Breast epithelium (tissue), 4 donors: ENCODE measurements at regions not wholly inside any gene's neighbourhood (a gene's known extent, or its start where the extent isn't known, plus 50 kb on each side); places are given as distances from the start of the nearest gene placed in this dataset.

ENCODE experiments used
- DNase-seq, 2 donors: peaks; one replicate each; pipeline ENCODE4 v3.0.0-alpha.2; 2019; ENCODE audit warnings: low spot score in 2 of 2
- H3K27ac ChIP-seq, 2 donors: fragments of 200-600 bp; sonication (generic) in 1 of 2; one replicate each; pipeline ENCODE4 v1.5.1; 2016 to 2019; ENCODE audit warnings: mild to moderate bottlenecking in 1 of 2
- H3K27me3 ChIP-seq, 2 donors: fragments of 200-600 bp; sonication (generic) in 1 of 2; one replicate each; pipeline versions ENCODE4 v1.5.1 to v1.6.0; 2017 to 2019; ENCODE audit warnings: control low read depth in 1 of 2, mild to moderate bottlenecking in 1 of 2
- H3K36me3 ChIP-seq: fragments of 200-600 bp; one replicate; pipeline ENCODE4 v1.5.1; 2019
- H3K4me1 ChIP-seq, 2 donors: fragments of 200-600 bp; sonication (generic); one replicate each; pipeline ENCODE4 v1.5.1; 2016 to 2019; ENCODE audit warnings: control low read depth in 1 of 2
- H3K4me3 ChIP-seq, 3 donors: fragments of 200-600 bp; sonication (generic); 1 replicate in 2 of 3; 2 replicates in 1 of 3; pipeline ENCODE4 v1.5.1; 2016 to 2019; ENCODE audit warnings: mild to moderate bottlenecking in 3 of 3, moderate library complexity in 2 of 3
- H3K9me3 ChIP-seq, 2 donors: fragments of 200-600 bp; sonication (generic) in 1 of 2; one replicate each; pipeline ENCODE4 v1.5.1; 2016 to 2019; ENCODE audit warnings: control low read depth in 1 of 2
- CTCF ChIP-seq, 3 donors: fragments of 450-650 bp; IDR thresholded peaks; one replicate each; pipeline ENCODE4 v1.5.1; 2016 to 2017; ENCODE audit warnings: antibody characterized with exemption in 3 of 3, mild to moderate bottlenecking in 3 of 3, moderate library complexity in 3 of 3
- POLR2A ChIP-seq: fragments of 450-650 bp; IDR thresholded peaks from one replicate; pipeline ENCODE4 v1.6.1; 2016; ENCODE audit warnings: antibody characterized with exemption, mild to moderate bottlenecking, moderate library complexity
- POLR2AphosphoS5 ChIP-seq, 3 donors: sonication (generic); formaldehyde crosslinking; IDR thresholded peaks; one replicate each; pipeline ENCODE4 v1.6.1; 2017; ENCODE audit warnings: antibody characterized with exemption in 3 of 3
- intact Hi-C: fragments of 100-400 bp; cut with DNase I; formaldehyde crosslinking; loops from one replicate; pipeline ENCODE4 v1.15.1; 2023; ENCODE audit warnings: low total_unique reads

- Histone ChIP-seq H3K4me3 (no peak overlapping the region), H3K27ac (no peak overlapping the region), H3K27me3 (no peaks in the 10 kb centered on the region), H3K4me1 (no peaks in the 10 kb centered on the region), H3K36me3 (no peaks in the 10 kb centered on the region), H3K9me3 (no peaks in the 10 kb centered on the region)
- no peak for TF ChIP-seq CTCF (IDR thresholded peaks at IDR 0.05)
- TF ChIP-seq POLR2AphosphoS5 (IDR thresholded peaks at IDR 0.05), result no peak
- TF ChIP-seq POLR2A, result no peak
- intact Hi-C loops, result no loop called here
- DNase-seq, result no peak
Observed at GRCh38 chr2:234670052-234670451, 173.2 kb upstream of the ARL4C start.

- H3K9me3 ChIP-seq, result no peaks in the 10 kb centered on the region
- no peaks in the 10 kb centered on the region for H3K36me3 ChIP-seq
- intact Hi-C loops, result no loop called here
- no peak for DNase-seq
- H3K27ac ChIP-seq, result no peak overlapping the region
- H3K4me1 ChIP-seq, result no peaks in the 10 kb centered on the region
- TF ChIP-seq POLR2AphosphoS5 (IDR thresholded peaks at IDR 0.05) (no peak), CTCF (IDR thresholded peaks at IDR 0.05) (no peak), POLR2A (no peak)
- no peaks in the 10 kb centered on the region for H3K27me3 ChIP-seq
- no peak overlapping the region for H3K4me3 ChIP-seq
Observed at GRCh38 chr2:234669621-234670020, 172.7 kb upstream of the ARL4C start.

- no peak overlapping the region for H3K4me3 ChIP-seq
- no peaks in the 10 kb centered on the region for H3K36me3 ChIP-seq
- no peak for DNase-seq
- TF ChIP-seq POLR2A, result no peak
- TF ChIP-seq CTCF (IDR thresholded peaks at IDR 0.05), result no peak
- no peak for TF ChIP-seq POLR2AphosphoS5 (IDR thresholded peaks at IDR 0.05)
- no peaks in the 10 kb centered on the region for H3K27me3 ChIP-seq
- intact Hi-C loops, result no loop called here
- no peaks in the 10 kb centered on the region for H3K4me1 ChIP-seq
- H3K9me3 ChIP-seq, result no peaks in the 10 kb centered on the region
- no peak overlapping the region for H3K27ac ChIP-seq
Observed at GRCh38 chr2:234669001-234669400, 172.1 kb upstream of the ARL4C start.

- TF ChIP-seq POLR2AphosphoS5 (IDR thresholded peaks at IDR 0.05), result no peak
- no peak for TF ChIP-seq POLR2A
- no peak for TF ChIP-seq CTCF (IDR thresholded peaks at IDR 0.05)
Observed at GRCh38 chr2:234666911-234667310, 170.0 kb upstream of the ARL4C start.

GRCh38 chr2:234665304-234665703, 168.4 kb upstream of the ARL4C start:
- Histone ChIP-seq H3K36me3 (no peaks in the 10 kb centered on the region), H3K27me3 (no peaks in the 10 kb centered on the region), H3K4me3 (no peak overlapping the region), H3K27ac (no peak overlapping the region), H3K9me3 (no peaks in the 10 kb centered on the region), H3K4me1 (no peaks in the 10 kb centered on the region)
- no peak for DNase-seq
- TF ChIP-seq CTCF (IDR thresholded peaks at IDR 0.05) (no peak), POLR2AphosphoS5 (IDR thresholded peaks at IDR 0.05) (no peak), POLR2A (no peak)
- intact Hi-C loops, result no loop called here

More at GRCh38 chr2:234666911-234667310, 170.0 kb upstream of the ARL4C start:
- Histone ChIP-seq H3K4me3 (no peak overlapping the region), H3K27me3 (no peaks in the 10 kb centered on the region), H3K27ac (no peak overlapping the region), H3K9me3 (no peaks in the 10 kb centered on the region), H3K4me1 (no peaks in the 10 kb centered on the region), H3K36me3 (no peaks in the 10 kb centered on the region)
- intact Hi-C loops, result no loop called here
- no peak for DNase-seq
